Astrocyte (in vitro differentiated cells and primary cell): ENCODE measurements at regions not wholly inside any gene's neighbourhood (a gene's known extent, or its start where the extent isn't known, plus 50 kb on each side); places are given as distances from the start of the nearest gene placed in this dataset.

Experiments used
- DNase-seq: peaks from one replicate; pipeline ENCODE4 v3.0.0-alpha.2; 2010; ENCODE audit warnings: low read depth
- FAIRE-seq: peaks from 2 replicates; lab custom pipeline; 2011; peaks lifted over from hg19 to GRCh38; lab: Jason Lieb, UNC
- H2AFZ ChIP-seq: 2 replicates; pipeline ENCODE4 v1.6.0; 2012; ENCODE audit warnings: low read depth, low read length, inconsistent platforms
- H3K27ac ChIP-seq: 2 replicates; pipeline ENCODE4 v1.5.1; 2011; ENCODE audit warnings: low read depth, low read length, inconsistent platforms
- H3K27me3 ChIP-seq: 2 replicates; pipeline ENCODE4 v1.6.0; 2011; ENCODE audit warnings: low read length, inconsistent platforms; ENCODE audit not compliant: insufficient read depth
- H3K36me3 ChIP-seq: 2 replicates; pipeline ENCODE4 v1.5.1; 2011; ENCODE audit warnings: low read length, inconsistent platforms; ENCODE audit not compliant: insufficient read depth
- H3K4me1 ChIP-seq: 2 replicates; pipeline ENCODE4 v1.5.1; 2011; ENCODE audit warnings: low read length, inconsistent platforms; ENCODE audit not compliant: insufficient read depth
- H3K4me2 ChIP-seq: 2 replicates; pipeline ENCODE4 v1.6.0; 2012; ENCODE audit warnings: low read length, inconsistent platforms
- H3K4me3 ChIP-seq: 2 replicates; pipeline ENCODE4 v1.5.1; 2011; ENCODE audit warnings: low read depth, mild to moderate bottlenecking, low read length, inconsistent platforms; ENCODE audit not compliant: insufficient read depth
- H3K79me2 ChIP-seq: 2 replicates; pipeline ENCODE4 v1.6.0; 2012; ENCODE audit warnings: mild to moderate bottlenecking, low read length, inconsistent platforms; ENCODE audit not compliant: insufficient read depth
- H3K9ac ChIP-seq: 2 replicates; pipeline ENCODE4 v1.6.0; 2012; ENCODE audit warnings: mild to moderate bottlenecking, low read length, inconsistent platforms
- H3K9me3 ChIP-seq: 2 replicates; pipeline ENCODE4 v1.5.1; 2012; ENCODE audit warnings: low read depth, mild to moderate bottlenecking, low read length, inconsistent platforms; ENCODE audit not compliant: insufficient read depth
- H4K20me1 ChIP-seq: 2 replicates; pipeline ENCODE4 v1.6.0; 2012; ENCODE audit warnings: low read length, inconsistent platforms; ENCODE audit not compliant: insufficient read depth
- H3K27ac Mint-ChIP-seq: one replicate; pipeline ENCODE4 v1.8.0; 2021; ENCODE audit warnings: mild to moderate bottlenecking, mixed read lengths; ENCODE audit not compliant: unreplicated experiment
- H3K27me3 Mint-ChIP-seq: one replicate; pipeline ENCODE4 v1.8.0; 2021; ENCODE audit warnings: low read depth, mixed read lengths; ENCODE audit not compliant: unreplicated experiment
- H3K36me3 Mint-ChIP-seq: one replicate; pipeline ENCODE4 v1.8.0; 2021; ENCODE audit warnings: low read depth, mixed read lengths; ENCODE audit not compliant: unreplicated experiment
- H3K4me1 Mint-ChIP-seq: one replicate; pipeline ENCODE4 v1.8.0; 2021; ENCODE audit warnings: low read depth, mixed read lengths; ENCODE audit not compliant: unreplicated experiment
- H3K4me3 Mint-ChIP-seq: one replicate; pipeline ENCODE4 v1.8.0; 2021; ENCODE audit warnings: mild to moderate bottlenecking, moderate library complexity, mixed read lengths; ENCODE audit not compliant: unreplicated experiment
- H3K9me3 Mint-ChIP-seq: one replicate; pipeline ENCODE4 v1.8.0; 2021; ENCODE audit warnings: mild to moderate bottlenecking, mixed read lengths; ENCODE audit not compliant: unreplicated experiment
- EZH2 ChIP-seq: IDR thresholded peaks from 2 replicates; pipeline ENCODE4 v1.6.1; 2012; ENCODE audit warnings: mild to moderate bottlenecking, low read length, inconsistent platforms; ENCODE audit not compliant: insufficient read depth
- TF ChIP-seq, protein P1 (sequence below): IDR thresholded peaks from 2 replicates; pipeline ENCODE4 v1.5.1; 2011; ENCODE audit warnings: low read depth, mild to moderate bottlenecking, inconsistent platforms, low read length, moderate library complexity; ENCODE audit not compliant: insufficient read depth

DNA sequence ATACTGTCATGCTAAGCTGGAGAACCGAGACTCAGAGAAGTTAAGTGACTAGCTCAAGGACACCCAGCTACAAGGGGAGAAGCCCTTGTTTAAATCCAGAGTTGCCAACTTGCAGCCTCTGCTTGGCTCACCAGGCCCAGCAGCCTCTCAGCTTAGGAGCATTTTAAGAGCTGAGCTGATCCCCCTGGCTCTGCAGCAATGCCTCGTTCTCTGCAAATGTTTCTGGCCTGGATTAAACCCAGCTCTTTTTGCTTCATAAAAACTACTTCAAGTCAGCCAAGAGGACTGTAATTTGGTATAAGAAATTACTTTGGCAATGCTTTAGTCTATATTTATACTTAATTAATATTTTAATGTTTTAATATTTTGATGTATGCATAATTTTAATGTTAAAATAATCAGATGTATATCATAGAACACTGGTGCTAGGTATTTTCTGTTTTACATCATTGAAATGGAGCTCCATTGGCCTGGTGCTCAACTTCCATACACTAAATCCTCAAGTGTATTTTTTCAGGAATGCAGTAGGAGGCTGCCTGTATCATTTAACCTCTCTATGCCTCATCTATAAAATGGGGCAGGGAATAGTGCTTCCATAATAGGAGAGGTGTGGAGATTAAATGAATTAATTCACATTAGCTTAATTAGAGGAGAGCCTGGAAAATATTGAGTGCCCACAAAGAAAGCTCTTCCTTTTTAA, 184.2 kb downstream of the EMX2 start:
- H3K36me3 Mint-ChIP-seq, result no peaks in the 10 kb centered on the region
- Histone ChIP-seq H3K27ac (no peak overlapping the region), H3K4me3 (no peak overlapping the region), H2AFZ (no peak overlapping the region), H3K36me3 (no peaks in the 10 kb centered on the region), H3K27me3 (peaks cover 4% of the 10 kb centered on the region), H3K9me3 (no peaks in the 10 kb centered on the region), H3K4me2 (no peak overlapping the region), H3K4me1 (no peaks in the 10 kb centered on the region), H3K79me2 (no peaks in the 10 kb centered on the region), H3K9ac (no peak overlapping the region), H4K20me1 (no peaks in the 10 kb centered on the region)
- no peak overlapping the region for H3K27ac Mint-ChIP-seq
- peaks cover 3% of the 10 kb centered on the region for H3K9me3 Mint-ChIP-seq
- FAIRE-seq, result no peak
- TF ChIP-seq, protein P1, sequence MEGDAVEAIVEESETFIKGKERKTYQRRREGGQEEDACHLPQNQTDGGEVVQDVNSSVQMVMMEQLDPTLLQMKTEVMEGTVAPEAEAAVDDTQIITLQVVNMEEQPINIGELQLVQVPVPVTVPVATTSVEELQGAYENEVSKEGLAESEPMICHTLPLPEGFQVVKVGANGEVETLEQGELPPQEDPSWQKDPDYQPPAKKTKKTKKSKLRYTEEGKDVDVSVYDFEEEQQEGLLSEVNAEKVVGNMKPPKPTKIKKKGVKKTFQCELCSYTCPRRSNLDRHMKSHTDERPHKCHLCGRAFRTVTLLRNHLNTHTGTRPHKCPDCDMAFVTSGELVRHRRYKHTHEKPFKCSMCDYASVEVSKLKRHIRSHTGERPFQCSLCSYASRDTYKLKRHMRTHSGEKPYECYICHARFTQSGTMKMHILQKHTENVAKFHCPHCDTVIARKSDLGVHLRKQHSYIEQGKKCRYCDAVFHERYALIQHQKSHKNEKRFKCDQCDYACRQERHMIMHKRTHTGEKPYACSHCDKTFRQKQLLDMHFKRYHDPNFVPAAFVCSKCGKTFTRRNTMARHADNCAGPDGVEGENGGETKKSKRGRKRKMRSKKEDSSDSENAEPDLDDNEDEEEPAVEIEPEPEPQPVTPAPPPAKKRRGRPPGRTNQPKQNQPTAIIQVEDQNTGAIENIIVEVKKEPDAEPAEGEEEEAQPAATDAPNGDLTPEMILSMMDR, result no peak
- H3K4me1 Mint-ChIP-seq, result no peaks in the 10 kb centered on the region
- no peak overlapping the region for H3K4me3 Mint-ChIP-seq
- no peak for DNase-seq
- peaks cover 53% of the 10 kb centered on the region for H3K27me3 Mint-ChIP-seq

GRCh38 chr10:117727421-117727820, 184.9 kb downstream of the EMX2 start:
- Mint-ChIP-seq H3K9me3 (peaks cover 3% of the 10 kb centered on the region), H3K4me1 (no peaks in the 10 kb centered on the region), H3K36me3 (no peaks in the 10 kb centered on the region), H3K27me3 (peaks cover 58% of the 10 kb centered on the region), H3K27ac (no peak overlapping the region), H3K4me3 (no peak overlapping the region)
- FAIRE-seq (no peak), DNase-seq (no peak)
- no peaks in the 10 kb centered on the region for H3K9me3 ChIP-seq
- H3K4me3 ChIP-seq, result no peak overlapping the region
- H2AFZ ChIP-seq, result no peak overlapping the region
- H3K9ac ChIP-seq, result no peak overlapping the region
- TF ChIP-seq EZH2, result no peak
- TF ChIP-seq, protein P1, result no peak
- H3K27ac ChIP-seq, result no peak overlapping the region
- no peaks in the 10 kb centered on the region for H4K20me1 ChIP-seq
- peaks cover 4% of the 10 kb centered on the region for H3K27me3 ChIP-seq
- no peaks in the 10 kb centered on the region for H3K79me2 ChIP-seq
- H3K36me3 ChIP-seq, result no peaks in the 10 kb centered on the region
- H3K4me2 ChIP-seq, result no peak overlapping the region
- H3K4me1 ChIP-seq, result no peaks in the 10 kb centered on the region

DNA sequence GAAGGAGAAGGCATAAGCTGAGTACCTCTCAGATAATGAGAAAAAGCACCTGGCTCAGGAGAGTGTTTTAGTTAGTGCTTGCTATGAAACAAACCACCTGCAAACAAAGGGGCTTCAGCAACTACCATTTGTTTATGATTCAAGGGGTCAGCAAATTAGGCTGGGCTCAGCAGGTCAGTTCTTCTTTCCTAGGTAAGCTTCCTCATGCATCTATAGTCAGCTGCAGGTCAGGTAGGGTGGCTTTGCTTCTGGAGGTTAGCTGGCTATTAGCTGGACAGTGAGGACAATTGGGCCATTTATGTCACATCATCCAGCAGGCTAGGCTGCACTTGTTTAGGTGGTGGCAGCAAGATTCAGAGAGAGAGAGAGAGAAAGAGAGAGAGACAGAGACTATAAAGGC, 185.5 kb downstream of the EMX2 start:
- no peak overlapping the region for H3K9ac ChIP-seq
- no peaks in the 10 kb centered on the region for H4K20me1 ChIP-seq
- peaks cover 4% of the 10 kb centered on the region for H3K27me3 ChIP-seq
- Mint-ChIP-seq H3K4me1 (no peaks in the 10 kb centered on the region), H3K27me3 (peaks cover 52% of the 10 kb centered on the region), H3K27ac (no peak overlapping the region), H3K36me3 (no peaks in the 10 kb centered on the region), H3K4me3 (no peak overlapping the region), H3K9me3 (peaks cover 3% of the 10 kb centered on the region)
- H3K79me2 ChIP-seq, result no peaks in the 10 kb centered on the region
- H3K9me3 ChIP-seq, result no peaks in the 10 kb centered on the region
- H3K27ac ChIP-seq, result no peak overlapping the region
- H3K4me2 ChIP-seq, result no peak overlapping the region
- DNase-seq, result no peak
- no peaks in the 10 kb centered on the region for H3K36me3 ChIP-seq
- H3K4me1 ChIP-seq, result no peaks in the 10 kb centered on the region
- H2AFZ ChIP-seq, result no peak overlapping the region
- FAIRE-seq, result no peak
- H3K4me3 ChIP-seq, result no peak overlapping the region
- TF ChIP-seq EZH2, result no peak
- TF ChIP-seq, protein P1, result no peak
